ENCODE measurements at regions not wholly inside any gene's neighbourhood (a gene's known extent, or its start where the extent isn't known, plus 50 kb on each side); places are given as distances from the start of the nearest gene placed in this dataset.

DNA sequence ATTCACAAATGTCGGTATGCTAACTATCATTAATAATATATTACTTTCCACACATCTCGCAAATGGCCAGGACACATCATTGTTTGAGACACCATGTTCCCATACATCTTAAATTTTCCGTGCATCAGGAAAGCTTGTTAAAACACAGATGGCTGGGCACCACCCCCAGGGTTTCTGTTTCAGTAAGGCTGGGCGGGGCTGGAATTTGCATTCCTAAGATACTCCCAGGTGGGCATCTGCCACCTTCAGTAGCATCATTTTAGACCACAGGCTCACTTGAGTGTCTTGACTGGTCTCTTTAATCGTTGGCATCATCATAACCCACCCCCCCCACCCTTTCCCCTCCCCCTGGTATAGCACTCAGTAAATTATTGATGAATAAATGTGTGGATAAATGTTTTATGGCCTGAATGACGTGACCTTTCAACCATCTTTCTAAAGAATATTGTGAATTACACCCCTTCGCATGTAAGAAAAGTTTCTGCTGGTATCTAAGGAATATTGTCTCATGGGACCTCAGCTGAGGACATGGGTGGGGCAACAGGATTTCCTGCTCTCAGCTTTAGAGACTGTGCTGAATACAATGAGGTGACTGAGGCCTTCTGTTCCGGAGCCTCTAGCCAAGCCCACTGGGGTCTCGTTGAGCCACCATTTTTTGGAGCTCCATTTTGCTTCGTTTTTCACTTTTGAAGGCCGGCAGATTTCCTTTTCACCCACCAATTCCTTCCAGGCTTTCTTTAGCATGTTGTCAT, 124.1 kb upstream of the NEDD9 start:
- no peak for DNase-seq

DNA sequence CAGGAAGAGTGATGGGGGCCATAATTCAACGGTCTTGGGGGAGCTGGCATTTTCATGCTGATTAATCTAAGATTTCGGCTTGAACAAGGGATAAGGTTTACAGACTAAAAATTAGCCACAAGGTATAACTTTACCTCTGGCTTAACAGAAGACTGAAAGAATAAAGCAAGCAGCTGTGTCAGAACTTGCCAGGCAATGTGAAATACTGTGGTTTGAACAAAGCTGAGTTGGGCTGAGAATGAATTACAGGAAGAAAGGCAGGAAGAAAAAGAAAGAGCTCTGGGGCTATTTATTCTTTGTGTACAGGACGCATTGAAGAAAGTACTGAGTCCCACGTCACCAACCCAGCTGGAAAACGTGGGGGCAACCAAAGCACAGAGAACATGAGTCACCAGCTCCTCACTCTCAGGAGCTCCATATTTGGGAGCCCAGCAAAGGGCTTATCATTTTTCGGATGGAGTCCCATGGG, 121.5 kb upstream of the NEDD9 start:
- no peak for DNase-seq

DNA sequence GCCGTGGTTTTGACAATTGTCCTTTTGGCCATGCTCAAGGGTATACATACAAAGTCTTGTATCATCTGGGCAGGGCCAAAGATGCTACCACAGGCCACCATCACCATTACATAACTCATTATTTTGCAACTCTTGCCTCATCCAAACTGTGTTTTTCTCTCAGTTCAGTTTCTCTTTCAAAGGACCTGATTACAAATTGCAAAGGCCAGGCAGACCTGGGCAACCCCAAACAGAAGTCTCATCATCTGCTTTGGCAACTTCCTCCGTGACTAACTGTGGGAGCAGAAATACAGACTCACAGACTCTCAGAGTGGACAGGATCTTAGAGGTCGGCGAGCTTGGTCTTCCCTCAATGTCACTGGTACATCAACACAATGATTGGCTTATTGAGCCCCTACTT, 117.8 kb upstream of the NEDD9 start:
- peak; percentile 32 for DNase-seq

DNA sequence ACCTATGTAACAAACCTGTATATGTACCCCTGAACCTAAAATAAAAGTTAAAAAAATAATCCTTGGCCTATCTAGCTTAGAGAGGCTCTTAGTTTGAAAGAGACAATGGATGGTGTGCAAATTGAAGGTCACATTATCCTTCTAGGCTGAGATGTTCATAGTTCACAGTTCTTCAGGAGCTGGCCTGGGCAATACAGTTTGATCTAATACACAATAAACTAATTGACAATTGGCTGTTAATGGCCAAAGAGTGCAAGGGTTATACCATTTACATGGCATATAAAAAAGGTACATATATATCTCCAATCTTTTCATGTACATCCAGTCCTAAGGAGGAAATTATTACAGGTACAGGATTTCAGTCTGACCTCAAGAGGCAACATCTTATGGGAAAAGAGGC, 117.4 kb upstream of the NEDD9 start:
- DNase-seq, result no peak

- DNase-seq, result no peak
Observed at GRCh38 chr6:11346516-11346915, 114.0 kb upstream of the NEDD9 start.

DNA sequence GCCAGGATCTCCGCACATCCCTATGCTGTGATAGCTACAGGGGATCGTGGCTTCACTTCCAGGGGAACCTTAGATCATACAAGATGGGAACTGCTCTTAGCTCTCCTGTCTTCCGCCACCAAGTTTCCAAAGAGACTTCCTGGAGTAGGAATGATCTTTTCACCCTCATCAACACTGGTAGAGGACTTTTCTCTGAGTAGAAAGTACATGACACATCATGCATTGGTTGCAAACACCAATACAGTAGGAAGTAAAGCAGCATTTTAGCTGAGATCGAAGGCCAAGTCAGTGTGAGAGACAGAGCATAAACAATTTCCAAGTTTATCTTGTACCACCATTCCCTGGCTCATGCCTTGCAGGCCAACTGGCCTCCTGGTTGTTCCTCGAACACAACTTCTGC, 113.1 kb upstream of the NEDD9 start:
- no peak for DNase-seq

DNA sequence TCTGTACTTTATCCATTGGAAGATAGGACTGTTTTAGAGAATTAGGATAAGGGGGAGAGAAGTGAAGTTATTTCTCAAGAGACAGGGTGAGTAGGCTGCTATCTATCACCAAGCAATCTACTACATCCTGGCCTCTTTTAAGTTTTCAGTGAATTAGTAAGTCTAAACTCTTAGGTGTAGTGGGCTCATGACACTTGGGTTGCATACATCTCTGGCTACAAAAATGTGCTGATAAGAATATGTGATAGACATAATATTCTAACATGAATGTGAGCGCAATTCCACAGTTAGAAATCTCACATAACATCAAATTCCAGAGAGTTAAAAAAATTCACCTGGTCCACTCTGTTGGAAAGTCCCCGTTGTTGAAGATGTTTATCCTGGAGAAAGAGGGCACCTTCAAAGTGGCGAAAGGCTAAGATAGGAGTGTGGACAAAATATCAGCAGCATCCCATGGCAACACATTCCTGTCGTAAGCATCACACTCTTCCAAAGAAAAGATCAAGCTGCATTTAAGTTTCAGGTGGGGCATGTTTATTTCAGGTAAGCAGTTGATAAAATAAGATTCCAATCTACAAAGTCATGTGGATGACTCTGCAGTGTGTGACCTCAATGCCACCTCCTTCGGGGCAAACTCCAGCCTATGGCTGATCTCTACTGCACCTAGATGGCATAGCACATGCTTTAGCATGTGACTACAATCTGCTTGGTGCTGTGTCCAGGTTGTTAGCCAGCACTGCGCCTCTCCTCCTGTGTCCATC, 111.7 kb upstream of the NEDD9 start:
- DNase-seq, result no peak

DNA sequence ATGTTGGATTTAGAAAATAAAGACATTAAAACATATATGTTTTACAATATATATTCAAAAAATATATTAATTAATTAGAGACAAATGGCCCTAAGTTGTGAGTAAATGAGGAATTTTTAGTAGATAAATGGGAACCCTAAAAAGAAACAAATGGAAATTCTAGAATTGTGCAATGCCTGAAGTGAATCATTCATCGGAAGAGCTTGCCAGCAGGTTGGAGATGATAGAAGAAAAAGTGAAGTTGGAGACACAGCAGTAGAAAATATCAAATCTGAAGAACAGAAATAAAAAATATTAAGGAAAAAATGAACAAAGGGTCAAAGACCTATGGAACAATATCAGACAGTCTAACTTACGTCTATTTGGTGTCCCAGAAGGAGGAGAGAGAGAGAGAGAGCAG, 109.4 kb upstream of the NEDD9 start:
- DNase-seq, result no peak

DNA sequence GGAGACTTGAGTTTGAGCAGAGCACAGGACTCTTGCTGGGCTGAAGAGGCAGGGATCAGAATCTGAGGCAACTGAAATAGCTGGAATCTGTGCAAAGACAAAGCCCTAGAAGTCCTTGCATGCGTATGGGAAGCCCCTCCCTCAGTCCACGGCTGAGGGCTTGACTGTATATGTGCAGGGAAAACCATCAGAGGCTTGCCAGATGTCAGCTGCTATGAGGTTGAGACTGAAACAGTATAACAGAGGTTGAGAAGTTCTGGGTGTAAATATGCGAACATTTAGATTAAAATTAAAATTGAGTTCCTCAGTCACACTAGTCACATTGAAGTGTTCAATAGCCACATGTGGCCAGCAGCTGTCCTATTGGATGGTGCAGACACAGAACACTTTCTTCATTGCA, 108.8 kb upstream of the NEDD9 start:
- DNase-seq, result no peak

GRCh38 chr6:11339380-11339779, 106.9 kb upstream of the NEDD9 start:
- no peak for DNase-seq

DNA sequence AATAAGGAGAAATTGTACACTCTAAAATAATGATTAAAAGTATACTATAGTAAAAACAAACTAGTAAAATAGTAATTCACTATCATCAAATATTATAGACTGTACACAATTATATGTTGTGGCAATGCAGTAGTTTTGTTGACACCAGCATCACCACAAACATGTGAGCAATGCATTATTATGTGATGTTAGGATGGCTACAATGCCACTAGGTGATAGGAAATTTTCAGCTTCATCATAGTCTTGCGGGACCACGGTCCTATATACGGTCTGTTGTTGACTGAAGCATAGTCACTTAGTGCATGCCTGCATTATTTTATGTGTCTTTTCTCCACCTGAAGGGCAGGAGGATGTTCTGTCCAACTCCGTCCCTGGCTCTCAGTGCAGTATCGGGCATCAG, 104.8 kb upstream of the NEDD9 start:
- no peak for DNase-seq

DNA sequence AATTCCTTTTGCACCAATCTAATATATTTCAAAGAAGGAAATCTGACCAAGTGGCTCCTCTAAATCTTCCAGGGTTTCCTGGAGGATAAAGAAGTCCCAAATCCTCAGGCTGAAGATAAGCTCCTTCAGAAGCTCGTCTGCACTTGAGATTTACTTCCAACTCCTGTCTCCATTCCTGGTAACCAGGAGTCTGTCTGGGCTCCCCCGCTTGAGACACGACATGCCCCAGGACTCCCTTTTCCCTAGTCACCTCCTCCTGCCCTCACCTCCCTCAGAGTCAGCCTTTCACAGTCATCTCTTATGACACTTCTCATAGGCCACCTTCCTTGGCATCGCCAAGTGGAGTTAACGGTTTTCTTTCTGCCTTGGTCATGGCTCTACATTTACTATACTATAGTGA, 103.4 kb upstream of the NEDD9 start:
- DNase-seq, result no peak

DNA sequence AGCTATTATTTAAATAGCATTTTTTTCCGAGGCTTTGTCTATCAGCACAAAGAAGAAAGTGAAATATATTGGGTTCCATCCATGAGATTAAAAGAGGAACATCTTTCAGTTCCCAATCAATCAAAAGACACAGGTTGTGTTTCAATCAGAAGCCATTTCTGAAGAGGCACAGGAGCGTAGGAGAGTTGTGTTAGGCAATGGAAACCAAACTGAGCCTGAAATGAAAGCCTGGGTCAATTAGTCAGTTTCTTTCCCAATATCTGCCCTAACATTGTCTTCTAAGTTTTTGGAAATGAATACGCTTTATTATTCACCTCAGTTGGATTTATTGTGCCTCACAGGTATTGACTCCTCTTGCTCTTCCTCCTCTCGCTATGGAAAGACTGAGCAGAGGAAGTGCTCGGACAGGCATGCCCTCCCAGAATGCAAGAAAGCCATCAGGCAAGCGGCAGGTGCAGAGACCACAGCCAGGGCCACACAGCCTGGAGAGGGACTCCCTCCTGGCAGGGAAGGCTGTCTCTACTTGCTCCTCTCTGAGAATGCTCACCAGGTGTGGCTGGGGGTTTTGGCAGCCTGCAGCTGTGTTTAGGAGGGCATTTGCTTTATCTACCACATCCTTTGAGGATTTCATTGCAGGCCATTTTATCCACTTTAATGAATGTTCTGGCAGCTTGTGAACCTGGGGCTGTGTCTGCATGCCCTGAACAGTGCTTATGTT, 100.8 kb upstream of the NEDD9 start:
- no peak for DNase-seq

DNA sequence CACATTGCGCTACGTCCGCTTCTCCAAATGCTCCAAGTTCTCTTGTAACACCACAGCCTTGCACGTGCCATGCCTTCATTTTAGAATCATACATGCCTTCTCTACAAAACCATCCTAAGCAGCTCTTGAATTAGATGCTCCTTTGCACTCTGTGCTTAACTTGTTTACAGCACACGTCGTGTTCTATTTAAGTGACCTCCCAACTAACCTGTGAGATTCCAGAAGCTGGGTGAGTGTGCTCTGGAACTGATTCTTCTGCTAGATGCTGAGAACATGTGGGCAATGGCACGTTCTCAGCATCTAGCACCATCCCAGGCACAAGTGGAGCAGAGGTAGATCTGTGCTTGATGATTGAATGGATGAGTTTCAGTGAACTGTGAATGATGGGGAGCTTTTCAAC, 100.0 kb upstream of the NEDD9 start:
- no peak for DNase-seq

- DNase-seq, result no peak
Observed at GRCh38 chr6:11331111-11331510, 98.6 kb upstream of the NEDD9 start.

DNA sequence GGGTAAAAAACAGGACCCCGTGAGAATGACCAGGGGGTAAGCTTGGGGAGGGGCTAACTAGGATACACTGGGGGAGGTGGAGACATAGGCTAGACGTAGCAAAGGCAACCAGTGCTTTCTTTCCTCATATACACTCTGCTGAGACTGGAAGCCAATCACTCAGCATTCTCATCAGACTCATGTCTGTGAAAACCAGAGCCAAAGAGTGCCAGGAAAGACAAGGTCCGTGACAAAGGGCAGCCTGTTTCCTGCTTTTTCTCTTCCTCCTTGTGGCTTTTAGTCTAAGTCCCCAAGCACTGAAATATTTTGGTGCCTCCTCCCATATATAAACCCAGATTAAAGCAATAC, 97.9 kb upstream of the NEDD9 start:
- DNase-seq, result no peak

DNA sequence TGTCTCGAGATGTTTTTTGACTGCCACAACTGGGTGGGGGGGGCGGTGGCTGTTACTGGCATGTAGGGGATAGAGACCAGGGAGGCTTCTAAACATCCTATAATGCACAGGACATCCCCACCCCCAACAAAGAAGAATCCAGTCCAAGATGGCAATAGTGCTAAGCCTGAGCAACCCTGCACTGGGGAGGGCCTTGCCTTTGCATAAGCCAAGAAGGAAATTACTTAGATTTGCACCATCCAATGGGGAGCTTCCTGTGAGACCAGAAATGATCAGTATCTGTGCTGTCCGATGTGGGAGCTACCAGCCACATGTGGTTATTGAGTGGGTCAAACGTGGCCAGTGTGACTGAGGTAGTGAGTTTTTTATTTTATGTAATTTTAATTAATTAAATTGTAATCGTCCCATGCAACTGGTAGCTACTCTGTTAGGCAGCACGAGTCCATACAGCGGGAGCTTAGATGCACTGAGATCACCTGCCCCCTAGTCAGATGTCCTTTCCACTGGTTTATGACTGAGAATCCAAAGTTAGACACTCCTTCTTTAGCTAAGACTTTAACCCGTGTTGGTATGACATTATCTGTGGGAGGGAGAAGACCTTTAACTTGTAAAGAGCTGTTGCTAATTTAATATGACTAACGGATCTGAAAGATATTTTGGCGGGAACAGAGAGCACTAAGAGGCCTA, 97.4 kb upstream of the NEDD9 start:
- DNase-seq, result no peak

DNA sequence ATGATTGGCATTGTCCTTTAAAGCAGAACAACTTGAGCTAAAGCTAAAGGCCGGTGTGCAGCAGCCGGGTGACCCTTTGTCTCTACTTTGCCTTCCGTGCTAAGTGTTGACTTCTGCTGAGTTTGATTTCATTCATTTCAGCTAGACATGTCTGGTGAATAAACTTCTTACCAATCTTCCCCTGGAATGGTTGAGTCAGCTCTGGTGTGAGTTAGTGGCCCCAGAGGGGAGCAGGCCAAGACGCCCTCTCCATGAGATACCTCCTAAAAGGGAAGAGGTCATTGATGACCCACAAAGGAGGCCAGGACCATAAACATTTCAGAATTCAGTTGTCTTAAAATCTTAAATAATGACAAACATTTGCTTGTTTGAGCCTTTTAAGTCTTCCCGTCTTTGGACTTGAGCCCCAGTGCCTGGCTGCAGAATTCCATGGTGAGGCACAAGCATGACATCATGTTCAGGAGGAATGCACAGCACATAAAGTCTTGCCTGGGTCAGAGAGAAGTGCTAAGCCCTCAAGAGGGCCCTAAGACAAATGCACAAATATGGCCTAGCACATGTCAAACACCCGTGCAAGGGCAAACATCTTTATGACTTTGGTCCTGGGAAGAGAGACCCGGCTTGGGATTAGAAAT, 96.3 kb upstream of the NEDD9 start:
- DNase-seq, result no peak

- DNase-seq, result no peak
Observed at GRCh38 chr6:11327961-11328360, 95.5 kb upstream of the NEDD9 start.

GRCh38 chr6:11326116-11326515, 93.6 kb upstream of the NEDD9 start:
- no peak for DNase-seq

DNA sequence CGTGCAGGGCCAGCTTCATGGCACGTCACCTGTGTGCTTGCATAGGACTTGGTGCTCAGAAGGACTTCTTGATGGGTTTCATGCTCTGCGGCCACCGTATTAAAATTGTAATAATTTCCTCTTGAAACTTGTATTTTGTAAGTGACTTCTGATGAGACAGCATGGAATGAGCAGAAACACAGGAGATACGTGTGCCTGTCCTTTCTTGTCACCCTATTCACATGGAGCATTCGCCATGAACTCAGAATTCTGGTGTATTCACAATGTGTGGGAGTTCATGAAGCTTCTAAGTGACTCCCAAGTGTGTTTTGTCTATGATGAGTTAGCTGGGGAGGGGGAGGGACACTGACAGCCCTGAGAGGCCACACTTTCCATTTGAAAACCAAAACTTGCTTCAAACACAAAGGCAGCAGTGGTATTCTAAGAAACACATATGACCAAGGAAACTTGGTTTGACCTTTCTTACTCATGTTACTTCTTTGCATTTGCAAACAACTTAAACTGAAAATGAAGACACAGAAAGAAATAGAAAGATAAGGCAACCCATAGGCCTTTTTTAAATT, 92.1 kb upstream of the NEDD9 start:
- no peak for DNase-seq

GRCh38 chr6:11323666-11324452, 91.4 kb upstream of the NEDD9 start:
- peak; percentile 45 for DNase-seq

Measured in hematopoietic multipotent progenitor cell treated with erythropoietin and hydrocortisone succinate and interleukin-3 and kit ligand, for 8 days (in vitro differentiated cells).